SK-N-SH treated with all-trans-retinoic acid at 6 μM for 48 hours (cell line): ENCODE measurements at regions not wholly inside any gene's neighbourhood (a gene's known extent, or its start where the extent isn't known, plus 50 kb on each side); places are given as distances from the start of the nearest gene placed in this dataset.

Experiments
- ATAC-seq: fragments of 200-7000 bp; cut with Tn5 transposase; 3 replicates; pipeline ENCODE4 v1.9.1; 2020; ENCODE audit warnings: mild to moderate bottlenecking, moderate library complexity
- ARNTL ChIP-seq: fragments of 450-650 bp; formaldehyde crosslinking; IDR thresholded peaks from 2 replicates; pipeline ENCODE4 v1.5.0; 2020; ENCODE audit warnings: low read depth, mild to moderate bottlenecking, moderate library complexity, borderline replicate concordance
- BACH2 ChIP-seq: fragments of 250-450 bp; sonication (Bioruptor Pico); IDR thresholded peaks from 2 replicates; pipeline ENCODE4 v1.9.0; 2021; ENCODE audit warnings: mild to moderate bottlenecking, borderline replicate concordance
- CSDC2 ChIP-seq: fragments of 250-450 bp; sonication (Bioruptor Pico); IDR thresholded peaks from 2 replicates; pipeline ENCODE4 v1.5.0; 2020; ENCODE audit warnings: mild to moderate bottlenecking, moderate library complexity
- ESRRG ChIP-seq: fragments of 250-450 bp; sonication (Bioruptor Pico); IDR thresholded peaks from 2 replicates; pipeline ENCODE4 v1.6.1; 2021; ENCODE audit warnings: mild to moderate bottlenecking
- GLIS3 ChIP-seq: fragments of 250-450 bp; sonication (Bioruptor Pico); IDR thresholded peaks from 2 replicates; pipeline ENCODE4 v1.5.0; 2020; ENCODE audit warnings: mild to moderate bottlenecking, moderate library complexity
- ISL1 ChIP-seq: fragments of 250-450 bp; sonication (Bioruptor Pico); IDR thresholded peaks from 2 replicates; pipeline ENCODE4 v2.1.2; 2022; ENCODE audit warnings: mild to moderate bottlenecking, moderate library complexity
- OSR1 ChIP-seq: fragments of 250-450 bp; sonication (Bioruptor Pico); IDR thresholded peaks from 2 replicates; pipeline ENCODE4 v1.8.0; 2022; ENCODE audit warnings: moderate library complexity, mild to moderate bottlenecking, inconsistent platforms
- PPARA ChIP-seq: fragments of 250-450 bp; sonication (Bioruptor Pico); IDR thresholded peaks from 2 replicates; pipeline ENCODE4 v1.5.0; 2020; ENCODE audit warnings: mild to moderate bottlenecking, borderline replicate concordance
- SNAI2 ChIP-seq: fragments of 250-450 bp; sonication (Bioruptor Pico); IDR thresholded peaks from 2 replicates; pipeline ENCODE4 v1.5.0; 2020; ENCODE audit warnings: mild to moderate bottlenecking, moderate library complexity
- TSHZ2 ChIP-seq: fragments of 250-450 bp; sonication (Bioruptor Pico); IDR thresholded peaks from 2 replicates; pipeline ENCODE4 v1.5.0; 2020; ENCODE audit warnings: mild to moderate bottlenecking, moderate library complexity
- ZC3H10 ChIP-seq: fragments of 250-450 bp; sonication (Bioruptor Pico); IDR thresholded peaks from 2 replicates; pipeline ENCODE4 v1.5.1; 2021; ENCODE audit warnings: mild to moderate bottlenecking, moderate library complexity
- ZFP3 ChIP-seq: fragments of 250-450 bp; sonication (Bioruptor Pico); IDR thresholded peaks from 2 replicates; pipeline ENCODE4 v1.5.0; 2020; ENCODE audit warnings: mild to moderate bottlenecking, moderate library complexity
- ZFP30 ChIP-seq: fragments of 450-650 bp; formaldehyde crosslinking; IDR thresholded peaks from 2 replicates; pipeline ENCODE4 v1.5.0; 2022; ENCODE audit warnings: mild to moderate bottlenecking, moderate library complexity
- ZNF565 ChIP-seq: fragments of 450-650 bp; formaldehyde crosslinking; conservative IDR thresholded peaks from 2 replicates; pipeline ENCODE4 v1.5.0; 2020; ENCODE audit warnings: low read depth, mild to moderate bottlenecking, moderate library complexity
- ZNF70 ChIP-seq: fragments of 450-650 bp; formaldehyde crosslinking; IDR thresholded peaks from 2 replicates; pipeline ENCODE4 v1.5.0; 2020; ENCODE audit warnings: mild to moderate bottlenecking, moderate library complexity
- ZNF8 ChIP-seq: fragments of 450-650 bp; formaldehyde crosslinking; IDR thresholded peaks from 2 replicates; pipeline ENCODE4 v1.5.0; 2020; ENCODE audit warnings: mild to moderate bottlenecking, moderate library complexity
- TF ChIP-seq, protein P1 (sequence below): fragments of 250-450 bp; sonication (Bioruptor Pico); IDR thresholded peaks from 2 replicates; pipeline ENCODE4 v1.5.1; 2021; ENCODE audit warnings: mild to moderate bottlenecking, moderate library complexity
- TF ChIP-seq, protein P2 (sequence below): fragments of 250-450 bp; sonication (Bioruptor Pico); IDR thresholded peaks from 2 replicates; pipeline ENCODE4 v1.8.0; 2021; ENCODE audit warnings: low read depth, mild to moderate bottlenecking, moderate library complexity, borderline replicate concordance

DNA sequence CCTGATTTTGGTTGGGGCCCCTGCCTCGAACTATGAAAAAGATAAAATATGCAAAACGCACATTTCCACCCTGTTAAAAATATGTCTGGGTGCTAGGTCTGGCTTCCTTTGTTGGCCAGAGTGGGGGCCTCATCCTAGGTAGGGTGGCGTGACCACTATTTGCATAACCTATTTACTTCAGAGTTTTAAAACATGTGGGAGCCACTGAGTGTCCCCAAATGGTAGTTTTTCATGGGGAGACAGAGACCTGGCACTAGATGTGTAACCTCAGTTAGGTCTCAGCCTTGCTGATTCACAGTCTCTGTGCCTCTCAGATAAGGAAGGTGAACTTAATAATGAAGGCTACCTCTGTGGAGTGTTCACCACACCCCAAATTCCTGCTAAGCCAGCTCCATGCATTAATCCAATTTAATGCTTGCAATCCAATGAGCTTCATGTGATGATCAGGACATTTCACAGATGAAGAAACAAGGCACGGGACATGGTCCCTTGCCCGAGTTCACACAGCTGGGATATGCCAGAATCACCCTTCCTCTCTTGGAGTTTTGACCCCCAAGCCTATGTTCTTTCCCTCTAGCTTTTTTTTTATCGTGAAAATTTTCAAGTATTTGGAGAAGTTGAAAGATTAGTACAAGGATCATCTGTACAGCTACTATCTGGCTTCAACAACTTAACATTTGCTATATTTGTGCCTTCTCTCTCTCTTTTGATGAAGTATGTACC, 103.4 kb downstream of the IRF8 start (continued):
- TF ChIP-seq, protein P1, sequence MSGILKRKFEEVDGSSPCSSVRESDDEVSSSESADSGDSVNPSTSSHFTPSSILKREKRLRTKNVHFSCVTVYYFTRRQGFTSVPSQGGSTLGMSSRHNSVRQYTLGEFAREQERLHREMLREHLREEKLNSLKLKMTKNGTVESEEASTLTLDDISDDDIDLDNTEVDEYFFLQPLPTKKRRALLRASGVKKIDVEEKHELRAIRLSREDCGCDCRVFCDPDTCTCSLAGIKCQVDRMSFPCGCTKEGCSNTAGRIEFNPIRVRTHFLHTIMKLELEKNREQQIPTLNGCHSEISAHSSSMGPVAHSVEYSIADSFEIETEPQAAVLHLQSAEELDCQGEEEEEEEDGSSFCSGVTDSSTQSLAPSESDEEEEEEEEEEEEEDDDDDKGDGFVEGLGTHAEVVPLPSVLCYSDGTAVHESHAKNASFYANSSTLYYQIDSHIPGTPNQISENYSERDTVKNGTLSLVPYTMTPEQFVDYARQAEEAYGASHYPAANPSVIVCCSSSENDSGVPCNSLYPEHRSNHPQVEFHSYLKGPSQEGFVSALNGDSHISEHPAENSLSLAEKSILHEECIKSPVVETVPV (CRISPR knock-in tag): no peak
- TF ChIP-seq CSDC2 (CRISPR knock-in tag) (no peak), TSHZ2 (CRISPR knock-in tag) (no peak), ZFP30 (CRISPR knock-in tag) (no peak)
- TF ChIP-seq, protein P2, sequence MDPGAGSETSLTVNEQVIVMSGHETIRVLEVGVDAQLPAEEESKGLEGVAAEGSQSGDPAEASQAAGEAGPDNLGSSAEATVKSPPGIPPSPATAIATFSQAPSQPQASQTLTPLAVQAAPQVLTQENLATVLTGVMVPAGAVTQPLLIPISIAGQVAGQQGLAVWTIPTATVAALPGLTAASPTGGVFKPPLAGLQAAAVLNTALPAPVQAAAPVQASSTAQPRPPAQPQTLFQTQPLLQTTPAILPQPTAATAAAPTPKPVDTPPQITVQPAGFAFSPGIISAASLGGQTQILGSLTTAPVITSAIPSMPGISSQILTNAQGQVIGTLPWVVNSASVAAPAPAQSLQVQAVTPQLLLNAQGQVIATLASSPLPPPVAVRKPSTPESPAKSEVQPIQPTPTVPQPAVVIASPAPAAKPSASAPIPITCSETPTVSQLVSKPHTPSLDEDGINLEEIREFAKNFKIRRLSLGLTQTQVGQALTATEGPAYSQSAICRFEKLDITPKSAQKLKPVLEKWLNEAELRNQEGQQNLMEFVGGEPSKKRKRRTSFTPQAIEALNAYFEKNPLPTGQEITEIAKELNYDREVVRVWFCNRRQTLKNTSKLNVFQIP (CRISPR knock-in tag): no peak

DNA sequence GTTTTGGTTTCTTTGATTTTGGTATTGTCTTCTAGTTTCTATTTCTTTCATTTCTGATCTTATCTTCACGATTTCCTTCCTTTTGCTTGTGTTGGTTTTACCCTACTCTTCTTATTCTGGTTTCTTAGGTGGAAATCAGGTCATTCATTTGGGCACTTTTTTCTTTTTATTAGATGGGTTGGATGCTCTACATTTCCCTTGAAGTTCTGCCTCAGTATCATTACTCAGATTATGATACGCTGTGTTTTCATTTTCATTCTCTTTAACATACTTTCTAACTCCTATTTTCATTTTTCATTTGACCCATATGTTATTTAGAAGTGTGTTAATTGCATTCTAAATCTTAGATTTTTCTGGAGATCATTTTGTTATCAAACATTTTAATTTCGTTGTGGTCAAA, 108.6 kb downstream of the IRF8 start:
- ATAC-seq: no peak
- TF ChIP-seq BACH2 (CRISPR knock-in tag) (no peak), ARNTL (CRISPR knock-in tag) (no peak), TSHZ2 (CRISPR knock-in tag) (no peak), ISL1 (CRISPR knock-in tag) (no peak), SNAI2 (CRISPR knock-in tag) (no peak), ZFP3 (CRISPR knock-in tag) (no peak), ZNF8 (CRISPR knock-in tag) (no peak), CSDC2 (CRISPR knock-in tag) (no peak), ZFP30 (CRISPR knock-in tag) (no peak), PPARA (no peak), ZC3H10 (CRISPR knock-in tag) (no peak)
- TF ChIP-seq, protein P1 (CRISPR knock-in tag): no peak

GRCh38 chr16:86010680-86011141, 111.7 kb downstream of the IRF8 start:
- ATAC-seq: no peak
- TF ChIP-seq CSDC2 (CRISPR knock-in tag): no peak
- no peak for TF ChIP-seq OSR1 (CRISPR knock-in tag)
- TF ChIP-seq GLIS3 (CRISPR knock-in tag): no peak

DNA sequence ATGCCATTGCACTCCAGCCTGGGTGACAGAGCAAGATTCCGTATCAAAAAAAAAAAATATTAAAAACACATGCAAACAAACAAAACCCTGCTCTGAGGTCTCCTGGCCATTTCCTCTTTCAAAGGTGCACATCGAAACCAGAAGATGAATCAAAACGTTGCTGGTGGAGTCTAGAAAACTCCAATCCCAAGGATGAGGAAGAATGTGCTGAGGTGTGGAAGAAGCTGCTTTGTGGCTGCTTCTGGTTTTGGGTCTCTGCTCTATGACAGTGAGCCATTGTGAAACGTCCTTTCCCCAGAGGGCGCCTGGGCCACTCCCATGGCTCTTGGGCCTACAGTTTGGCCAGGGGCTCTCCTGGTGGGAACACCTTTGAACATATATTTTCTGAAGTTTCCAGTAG, 112.6 kb downstream of the IRF8 start:
- TF ChIP-seq BACH2 (CRISPR knock-in tag) (no peak), ZC3H10 (CRISPR knock-in tag) (no peak), ZNF565 (CRISPR knock-in tag) (no peak), CSDC2 (CRISPR knock-in tag) (no peak), ZFP3 (CRISPR knock-in tag) (no peak), ESRRG (no peak), ZNF70 (CRISPR knock-in tag) (no peak), OSR1 (CRISPR knock-in tag) (no peak)
- no peak for ATAC-seq
